ENCODE measurements at regions not wholly inside any gene's neighbourhood (a gene's known extent, or its start where the extent isn't known, plus 50 kb on each side); places are given as distances from the start of the nearest gene placed in this dataset.
"Not testable (repeated sequence)": the region's sequence is repeated elsewhere in the genome, so short reads cannot be mapped to it uniquely, and the experiment has no call there.

GRCh38 chr4:110867981-110868720 lies 245.3 kb upstream of the PITX2 start:
- 84% methylated on average over 2 of the region's 2 CpGs for WGBS
- H3K27me3 ChIP-seq (replicated peaks; ENCODE audit: insufficient read depth) = no peaks in the 10 kb centered on the region
- DNase-seq (ENCODE audit: low spot score) = no peak
- intact Hi-C loops (cut with DNase I) = no loop called here
- no peaks in the 10 kb centered on the region for H3K9me3 ChIP-seq
- H3K4me1 ChIP-seq (replicated peaks) = no peaks in the 10 kb centered on the region
- no peaks in the 10 kb centered on the region for H3K36me3 ChIP-seq
- TF ChIP-seq POLR2A (IDR thresholded peaks at IDR 0.05) = no peak
- TF ChIP-seq POLR2AphosphoS5 (IDR thresholded peaks at IDR 0.05) = no peak
- TF ChIP-seq, protein P1, sequence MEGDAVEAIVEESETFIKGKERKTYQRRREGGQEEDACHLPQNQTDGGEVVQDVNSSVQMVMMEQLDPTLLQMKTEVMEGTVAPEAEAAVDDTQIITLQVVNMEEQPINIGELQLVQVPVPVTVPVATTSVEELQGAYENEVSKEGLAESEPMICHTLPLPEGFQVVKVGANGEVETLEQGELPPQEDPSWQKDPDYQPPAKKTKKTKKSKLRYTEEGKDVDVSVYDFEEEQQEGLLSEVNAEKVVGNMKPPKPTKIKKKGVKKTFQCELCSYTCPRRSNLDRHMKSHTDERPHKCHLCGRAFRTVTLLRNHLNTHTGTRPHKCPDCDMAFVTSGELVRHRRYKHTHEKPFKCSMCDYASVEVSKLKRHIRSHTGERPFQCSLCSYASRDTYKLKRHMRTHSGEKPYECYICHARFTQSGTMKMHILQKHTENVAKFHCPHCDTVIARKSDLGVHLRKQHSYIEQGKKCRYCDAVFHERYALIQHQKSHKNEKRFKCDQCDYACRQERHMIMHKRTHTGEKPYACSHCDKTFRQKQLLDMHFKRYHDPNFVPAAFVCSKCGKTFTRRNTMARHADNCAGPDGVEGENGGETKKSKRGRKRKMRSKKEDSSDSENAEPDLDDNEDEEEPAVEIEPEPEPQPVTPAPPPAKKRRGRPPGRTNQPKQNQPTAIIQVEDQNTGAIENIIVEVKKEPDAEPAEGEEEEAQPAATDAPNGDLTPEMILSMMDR (IDR thresholded peaks at IDR 0.05) = no peak
- H3K27ac ChIP-seq = no peak overlapping the region
- no peak overlapping the region for H3K4me3 ChIP-seq

DNA sequence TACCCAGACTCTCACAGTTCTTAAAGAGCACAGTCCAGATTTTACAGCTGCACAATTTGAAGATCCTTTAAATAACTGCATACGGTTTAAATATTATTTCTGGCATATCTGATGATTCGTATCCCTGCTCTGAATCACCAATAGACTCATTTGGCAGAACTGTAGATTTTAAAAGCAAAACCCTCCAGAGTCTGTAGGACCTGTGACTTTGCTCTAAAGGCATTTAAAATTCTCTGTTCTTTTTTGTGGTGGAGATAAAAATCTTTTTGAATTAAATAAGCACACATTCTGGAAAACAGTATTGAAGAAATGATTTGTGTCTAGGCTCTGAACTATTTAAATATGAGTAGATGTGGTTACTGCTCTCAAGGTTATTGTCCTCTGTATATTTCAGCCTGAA lies 246.2 kb upstream of the PITX2 start:
- 54% methylated on average over 2 of the region's 2 CpGs for WGBS
- intact Hi-C loops (cut with DNase I) = no loop called here
- Histone ChIP-seq H3K4me1 (replicated peaks) (no peaks in the 10 kb centered on the region), H3K27me3 (replicated peaks; ENCODE audit: insufficient read depth) (no peaks in the 10 kb centered on the region), H3K27ac (no peak overlapping the region), H3K9me3 (no peaks in the 10 kb centered on the region), H3K4me3 (no peak overlapping the region), H3K36me3 (no peaks in the 10 kb centered on the region)
- no peak for DNase-seq (ENCODE audit: low spot score)
- TF ChIP-seq, protein P1 (IDR thresholded peaks at IDR 0.05) = no peak
- TF ChIP-seq POLR2A (IDR thresholded peaks at IDR 0.05) (no peak), POLR2AphosphoS5 (IDR thresholded peaks at IDR 0.05) (no peak)

DNA sequence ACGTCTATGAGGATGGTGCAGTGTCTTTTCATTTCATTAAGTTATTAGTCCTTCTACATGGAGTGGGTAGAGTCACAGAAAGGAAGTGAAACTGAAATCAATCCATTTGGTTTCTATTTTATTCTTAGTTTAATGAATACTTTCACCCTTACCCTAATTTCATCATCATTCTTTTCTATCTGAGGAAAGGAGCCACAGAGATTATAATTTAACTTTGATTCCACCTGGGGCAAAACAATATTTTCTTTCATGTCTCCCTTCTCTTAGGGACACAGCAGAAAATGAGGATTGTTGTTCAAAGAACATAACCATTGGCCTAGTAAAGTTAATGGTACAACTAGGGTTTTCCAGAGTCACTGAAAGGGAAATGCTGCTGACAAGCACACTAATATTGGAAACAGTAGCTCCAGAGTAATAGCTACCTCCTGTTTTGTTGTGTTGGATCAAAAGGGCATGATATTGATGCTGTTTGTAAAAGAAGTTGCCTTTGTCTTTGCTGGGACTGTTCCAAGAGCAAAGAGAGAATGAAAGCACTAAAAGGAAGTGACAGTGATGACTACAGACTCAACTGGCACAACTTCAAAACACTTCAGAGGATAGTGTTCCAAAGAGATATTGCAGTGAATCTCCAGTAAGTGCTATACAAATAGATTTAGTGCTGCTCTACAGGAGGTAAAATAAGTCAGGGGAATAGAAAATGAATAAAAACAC lies 247.1 kb upstream of the PITX2 start:
- TF ChIP-seq POLR2A (IDR thresholded peaks at IDR 0.05) (no peak), POLR2AphosphoS5 (IDR thresholded peaks at IDR 0.05) (no peak)
- TF ChIP-seq, protein P1 (IDR thresholded peaks at IDR 0.05) = no peak
- H3K36me3 ChIP-seq = no peaks in the 10 kb centered on the region
- H3K27me3 ChIP-seq (replicated peaks; ENCODE audit: insufficient read depth) = no peaks in the 10 kb centered on the region
- no peak overlapping the region for H3K4me3 ChIP-seq
- no peak for DNase-seq (ENCODE audit: low spot score)
- intact Hi-C loops (cut with DNase I) = no loop called here
- H3K9me3 ChIP-seq = no peaks in the 10 kb centered on the region
- H3K27ac ChIP-seq = no peak overlapping the region
- WGBS = 85% methylated on average over 1 of the region's 1 CpG
- H3K4me1 ChIP-seq (replicated peaks) = no peaks in the 10 kb centered on the region

DNA sequence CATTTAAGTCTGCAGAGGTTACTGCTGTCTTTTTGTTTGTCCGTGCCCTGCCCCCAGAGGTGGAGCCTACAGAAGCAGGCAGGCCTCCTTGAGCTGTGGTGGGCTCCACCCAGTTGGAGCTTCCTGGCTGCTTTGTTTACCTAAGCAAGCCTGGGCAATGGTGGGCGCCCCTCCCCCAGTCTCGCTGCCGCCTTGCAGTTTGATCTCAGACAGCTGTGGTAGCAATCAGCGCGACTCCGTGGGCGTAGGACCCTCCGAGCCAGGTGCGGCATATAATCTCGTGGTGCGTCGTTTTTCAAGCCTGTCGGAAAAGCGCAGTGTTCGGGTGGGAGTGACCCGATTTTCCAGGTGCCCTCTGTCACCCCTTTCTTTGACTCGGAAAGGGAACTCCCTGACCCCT lies 253.3 kb upstream of the PITX2 start:
- H3K4me3 ChIP-seq; DNase-seq (ENCODE audit: low spot score); intact Hi-C loops (cut with DNase I); H3K36me3 ChIP-seq; H3K27ac ChIP-seq; H3K27me3 ChIP-seq (replicated peaks; ENCODE audit: insufficient read depth); H3K9me3 ChIP-seq; H3K4me1 ChIP-seq (replicated peaks): not testable (repeated sequence)
- whole genome bisulfite sequencing = 63% methylated on average over 16 of the region's 18 CpGs

GRCh38 chr4:110876866-110877265 lies 254.0 kb upstream of the PITX2 start:
- H3K36me3 ChIP-seq = no peaks in the 10 kb centered on the region
- no peak overlapping the region for H3K27ac ChIP-seq
- no peak for DNase-seq (ENCODE audit: low spot score)
- H3K4me3 ChIP-seq = no peak overlapping the region
- TF ChIP-seq POLR2A (IDR thresholded peaks at IDR 0.05) = no peak
- TF ChIP-seq, protein P1 (IDR thresholded peaks at IDR 0.05) = no peak
- TF ChIP-seq POLR2AphosphoS5 (IDR thresholded peaks at IDR 0.05) = no peak
- no peaks in the 10 kb centered on the region for H3K9me3 ChIP-seq
- 76% methylated on average over 1 of the region's 1 CpG for WGBS
- intact Hi-C loops (cut with DNase I) = no loop called here
- H3K4me1 ChIP-seq (replicated peaks) = no peaks in the 10 kb centered on the region
- H3K27me3 ChIP-seq (replicated peaks; ENCODE audit: insufficient read depth) = no peaks in the 10 kb centered on the region
